Osteoblast (primary cell): ENCODE measurements at regions not wholly inside any gene's neighbourhood (a gene's known extent, or its start where the extent isn't known, plus 50 kb on each side); places are given as distances from the start of the nearest gene placed in this dataset.

ENCODE experiments used
- DNase-seq: peaks from one replicate; pipeline ENCODE4 v3.0.0; 2011; ENCODE audit warnings: low spot score, mixed read lengths; ENCODE audit not compliant: insufficient read length; ENCODE audit errors: missing footprints
- H2AFZ ChIP-seq: 2 replicates; pipeline ENCODE4 v1.6.0; 2011; ENCODE audit warnings: mild to moderate bottlenecking, low read length
- H3K27ac ChIP-seq: 2 replicates; pipeline ENCODE4 v1.5.1; 2011; ENCODE audit warnings: mild to moderate bottlenecking, low read depth, low read length, moderate library complexity
- H3K27me3 ChIP-seq: 2 replicates; pipeline ENCODE4 v1.6.0; 2012; ENCODE audit warnings: mild to moderate bottlenecking, control low read depth, inconsistent platforms, low read length, moderate library complexity; ENCODE audit not compliant: insufficient read depth
- H3K36me3 ChIP-seq: 2 replicates; pipeline ENCODE4 v1.5.1; 2011; ENCODE audit warnings: mild to moderate bottlenecking, low read length, control low read depth, moderate library complexity; ENCODE audit not compliant: insufficient read depth
- H3K4me1 ChIP-seq: 2 replicates; pipeline ENCODE4 v1.5.1; 2011; ENCODE audit warnings: mild to moderate bottlenecking, low read length, control low read depth, moderate library complexity; ENCODE audit not compliant: insufficient read depth
- H3K4me2 ChIP-seq: 2 replicates; pipeline ENCODE4 v1.6.0; 2011; ENCODE audit warnings: mild to moderate bottlenecking, low read length; ENCODE audit not compliant: insufficient read depth
- H3K4me3 ChIP-seq: fragments of 200-600 bp; sonication (generic); 3 replicates; pipeline ENCODE4 v1.5.1; 2012; ENCODE audit warnings: mild to moderate bottlenecking, low read length, inconsistent platforms; ENCODE audit not compliant: insufficient read depth
- H3K79me2 ChIP-seq: 2 replicates; pipeline ENCODE4 v1.6.0; 2012; ENCODE audit warnings: mild to moderate bottlenecking, low read length, control low read depth, inconsistent platforms; ENCODE audit not compliant: insufficient read depth
- H3K9me3 ChIP-seq: 2 replicates; pipeline ENCODE4 v1.5.1; 2011; ENCODE audit warnings: low read depth, low read length, control low read depth
- H4K20me1 ChIP-seq: 2 replicates; pipeline ENCODE4 v1.6.0; 2012; ENCODE audit warnings: mild to moderate bottlenecking, low read length, control low read depth; ENCODE audit not compliant: insufficient read depth
- CTCF ChIP-seq: IDR thresholded peaks from 2 replicates; pipeline ENCODE4 v1.5.1; 2011; ENCODE audit warnings: mild to moderate bottlenecking, low read depth, low read length, moderate library complexity; ENCODE audit errors: extremely low read depth

- H3K9me3 ChIP-seq: peaks cover 2% of the 10 kb centered on the region
- peak overlapping the region; percentile 24 for H3K4me2 ChIP-seq
- no peak overlapping the region for H3K27ac ChIP-seq
- peak; percentile 9 for DNase-seq
- H3K4me1 ChIP-seq: no peaks in the 10 kb centered on the region
- peak overlapping the region; percentile 5 for H2AFZ ChIP-seq
- no peaks in the 10 kb centered on the region for H3K27me3 ChIP-seq
- no peaks in the 10 kb centered on the region for H3K36me3 ChIP-seq
- no peaks in the 10 kb centered on the region for H4K20me1 ChIP-seq
- H3K79me2 ChIP-seq: no peaks in the 10 kb centered on the region
- H3K4me3 ChIP-seq: no peak overlapping the region
- no peak for TF ChIP-seq CTCF
Observed at GRCh38 chr11:23564370-23564769, 704.1 kb upstream of the CCDC179 start.

GRCh38 chr11:23569134-23569533 is 708.9 kb upstream of the CCDC179 start:
- H3K36me3 ChIP-seq: no peaks in the 10 kb centered on the region
- H3K4me2 ChIP-seq: no peak overlapping the region
- no peaks in the 10 kb centered on the region for H4K20me1 ChIP-seq
- H3K79me2 ChIP-seq: no peaks in the 10 kb centered on the region
- no peaks in the 10 kb centered on the region for H3K27me3 ChIP-seq
- TF ChIP-seq CTCF: no peak
- H3K9me3 ChIP-seq: peaks cover 2% of the 10 kb centered on the region
- no peak overlapping the region for H3K27ac ChIP-seq
- H3K4me1 ChIP-seq: peaks cover 10% of the 10 kb centered on the region
- no peak for DNase-seq
- H3K4me3 ChIP-seq: no peak overlapping the region
- no peak overlapping the region for H2AFZ ChIP-seq

- H3K27ac ChIP-seq: no peak overlapping the region
- H2AFZ ChIP-seq: no peak overlapping the region
- H3K9me3 ChIP-seq: peaks cover 2% of the 10 kb centered on the region
- H4K20me1 ChIP-seq: no peaks in the 10 kb centered on the region
- no peaks in the 10 kb centered on the region for H3K79me2 ChIP-seq
- H3K36me3 ChIP-seq: no peaks in the 10 kb centered on the region
- TF ChIP-seq CTCF: no peak
- no peak for DNase-seq
- H3K4me2 ChIP-seq: no peak overlapping the region
- peaks cover 10% of the 10 kb centered on the region for H3K4me1 ChIP-seq
- no peak overlapping the region for H3K4me3 ChIP-seq
- H3K27me3 ChIP-seq: no peaks in the 10 kb centered on the region
Observed at GRCh38 chr11:23569547-23569946, 709.3 kb upstream of the CCDC179 start.

GRCh38 chr11:23570828-23571227 is 710.6 kb upstream of the CCDC179 start:
- Histone ChIP-seq H3K4me3 (no peak overlapping the region), H3K27ac (no peak overlapping the region), H3K36me3 (no peaks in the 10 kb centered on the region), H4K20me1 (no peaks in the 10 kb centered on the region), H2AFZ (no peak overlapping the region), H3K9me3 (no peaks in the 10 kb centered on the region), H3K4me1 (peaks cover 10% of the 10 kb centered on the region), H3K4me2 (no peak overlapping the region), H3K79me2 (no peaks in the 10 kb centered on the region), H3K27me3 (no peaks in the 10 kb centered on the region)
- no peak for TF ChIP-seq CTCF
- peak; percentile 3 for DNase-seq
